DND-41 (cell line): ENCODE measurements at regions not wholly inside any gene's neighbourhood (a gene's known extent, or its start where the extent isn't known, plus 50 kb on each side); places are given as distances from the start of the nearest gene placed in this dataset.

Experiments
- ATAC-seq: fragments of 200-7000 bp; cut with Tn5 transposase; 3 replicates; pipeline ENCODE4 v1.9.1; 2021; ENCODE audit warnings: low read depth; ENCODE audit not compliant: insufficient read depth
- DNase-seq: peaks from one replicate; pipeline ENCODE4 v3.0.0-alpha.2; 2020
- H2AFZ ChIP-seq: 2 replicates; pipeline ENCODE4 v1.6.0; 2012; ENCODE audit warnings: low read depth, low read length
- H3K27ac ChIP-seq: 2 replicates; pipeline ENCODE4 v1.5.1; 2012; ENCODE audit warnings: low read length, inconsistent platforms
- H3K27me3 ChIP-seq: fragments of 200-600 bp; sonication (generic); 2 replicates; pipeline ENCODE4 v1.6.0; 2012; ENCODE audit warnings: low read length, mild to moderate bottlenecking, inconsistent platforms; ENCODE audit not compliant: insufficient read depth, poor library complexity
- H3K36me3 ChIP-seq: 2 replicates; pipeline ENCODE4 v1.5.1; 2012; ENCODE audit warnings: low read length, inconsistent platforms; ENCODE audit not compliant: insufficient read depth
- H3K4me1 ChIP-seq: 2 replicates; pipeline ENCODE4 v1.5.1; 2012; ENCODE audit warnings: mild to moderate bottlenecking, low read length; ENCODE audit not compliant: insufficient read depth
- H3K4me2 ChIP-seq: 2 replicates; pipeline ENCODE4 v1.6.0; 2012; ENCODE audit warnings: mild to moderate bottlenecking, moderate library complexity, low read length, inconsistent platforms; ENCODE audit not compliant: insufficient read depth
- H3K4me3 ChIP-seq, 2 experiments: fragments of 200-600 bp in 1 of 2; shearing (Covaris generic) in 1 of 2; 2 replicates each; pipeline ENCODE4 v1.5.1; 2012 to 2016; ENCODE audit warnings: inconsistent platforms in 2 of 2, low read length in 2 of 2, mild to moderate bottlenecking in 2 of 2, low read depth in 1 of 2, moderate library complexity in 1 of 2
- H3K79me2 ChIP-seq: 2 replicates; pipeline ENCODE4 v1.6.0; 2012; ENCODE audit warnings: low read length, inconsistent platforms; ENCODE audit not compliant: insufficient read depth
- H3K9ac ChIP-seq: 2 replicates; pipeline ENCODE4 v1.6.0; 2012; ENCODE audit warnings: low read depth, mild to moderate bottlenecking, inconsistent platforms, low read length, moderate library complexity
- H3K9me3 ChIP-seq: 2 replicates; pipeline ENCODE4 v1.5.1; 2012; ENCODE audit warnings: low read length, moderate library complexity, mild to moderate bottlenecking, inconsistent platforms; ENCODE audit not compliant: insufficient read depth, severe bottlenecking
- H4K20me1 ChIP-seq: 2 replicates; pipeline ENCODE4 v1.6.0; 2012; ENCODE audit warnings: low read length; ENCODE audit not compliant: insufficient read depth
- EZH2 ChIP-seq: IDR thresholded peaks from 3 replicates; pipeline ENCODE4 v1.6.1; 2012; ENCODE audit warnings: borderline replicate concordance, low read depth, mild to moderate bottlenecking, moderate library complexity, low read length, inconsistent platforms; ENCODE audit not compliant: severe bottlenecking
- TF ChIP-seq, protein P1 (sequence below): IDR thresholded peaks from 2 replicates; pipeline ENCODE4 v1.5.1; 2012; ENCODE audit warnings: borderline replicate concordance, low read length, moderate library complexity, mild to moderate bottlenecking; ENCODE audit not compliant: poor library complexity, severe bottlenecking; ENCODE audit errors: extremely low read depth

DNA sequence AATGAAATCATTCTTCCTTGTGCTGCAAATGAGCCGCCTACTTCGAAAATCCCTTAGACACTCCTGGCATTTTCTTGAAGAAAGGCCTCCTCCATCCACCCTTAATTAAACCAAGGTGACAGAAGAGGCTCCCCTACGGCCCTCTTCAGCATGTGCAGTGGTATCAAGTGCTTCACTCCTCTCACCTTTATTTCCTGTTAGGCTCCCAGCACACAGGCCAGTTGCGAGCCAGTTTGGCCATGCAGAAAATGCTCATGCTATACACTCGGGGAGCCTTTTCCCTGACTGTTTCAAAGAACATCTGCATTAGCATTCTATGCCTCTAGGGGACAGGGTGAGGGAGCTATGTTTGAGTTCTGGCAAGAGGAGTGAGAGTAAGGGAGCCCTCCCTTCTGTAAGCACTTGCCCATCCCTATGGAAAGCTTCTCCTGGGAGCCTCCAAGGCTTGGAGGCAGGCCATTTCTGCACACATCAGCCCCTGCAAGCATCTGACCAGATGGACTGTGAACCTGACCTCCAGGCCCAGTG is 291.5 kb downstream of the RPS29 start:
- no peaks in the 10 kb centered on the region for H4K20me1 ChIP-seq
- no peak overlapping the region for H3K4me3 ChIP-seq
- H3K9ac ChIP-seq, result no peak overlapping the region
- ATAC-seq (no peak), DNase-seq (no peak)
- H3K79me2 ChIP-seq, result no peaks in the 10 kb centered on the region
- H3K27me3 ChIP-seq, result peaks cover 3% of the 10 kb centered on the region
- H2AFZ ChIP-seq, result no peak overlapping the region
- H3K9me3 ChIP-seq, result no peaks in the 10 kb centered on the region
- no peak for TF ChIP-seq EZH2
- TF ChIP-seq, protein P1, sequence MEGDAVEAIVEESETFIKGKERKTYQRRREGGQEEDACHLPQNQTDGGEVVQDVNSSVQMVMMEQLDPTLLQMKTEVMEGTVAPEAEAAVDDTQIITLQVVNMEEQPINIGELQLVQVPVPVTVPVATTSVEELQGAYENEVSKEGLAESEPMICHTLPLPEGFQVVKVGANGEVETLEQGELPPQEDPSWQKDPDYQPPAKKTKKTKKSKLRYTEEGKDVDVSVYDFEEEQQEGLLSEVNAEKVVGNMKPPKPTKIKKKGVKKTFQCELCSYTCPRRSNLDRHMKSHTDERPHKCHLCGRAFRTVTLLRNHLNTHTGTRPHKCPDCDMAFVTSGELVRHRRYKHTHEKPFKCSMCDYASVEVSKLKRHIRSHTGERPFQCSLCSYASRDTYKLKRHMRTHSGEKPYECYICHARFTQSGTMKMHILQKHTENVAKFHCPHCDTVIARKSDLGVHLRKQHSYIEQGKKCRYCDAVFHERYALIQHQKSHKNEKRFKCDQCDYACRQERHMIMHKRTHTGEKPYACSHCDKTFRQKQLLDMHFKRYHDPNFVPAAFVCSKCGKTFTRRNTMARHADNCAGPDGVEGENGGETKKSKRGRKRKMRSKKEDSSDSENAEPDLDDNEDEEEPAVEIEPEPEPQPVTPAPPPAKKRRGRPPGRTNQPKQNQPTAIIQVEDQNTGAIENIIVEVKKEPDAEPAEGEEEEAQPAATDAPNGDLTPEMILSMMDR, result no peak
- no peak overlapping the region for H3K4me2 ChIP-seq
- no peak overlapping the region for H3K27ac ChIP-seq
- no peaks in the 10 kb centered on the region for H3K4me1 ChIP-seq
- H3K36me3 ChIP-seq, result no peaks in the 10 kb centered on the region

- H3K79me2 ChIP-seq, result no peaks in the 10 kb centered on the region
Observed at GRCh38 chr14:49287004-49287403, 299.2 kb downstream of the RPS29 start.

GRCh38 chr14:49286257-49286983 is 299.8 kb downstream of the RPS29 start:
- Histone ChIP-seq H3K36me3 (no peaks in the 10 kb centered on the region), H3K27ac (no peak overlapping the region), H4K20me1 (no peaks in the 10 kb centered on the region), H3K4me1 (no peaks in the 10 kb centered on the region), H2AFZ (no peak overlapping the region), H3K4me2 (no peak overlapping the region), H3K27me3 (peaks cover 4% of the 10 kb centered on the region), H3K9ac (no peak overlapping the region), H3K4me3 (no peak overlapping the region), H3K79me2 (no peaks in the 10 kb centered on the region), H3K9me3 (no peaks in the 10 kb centered on the region)
- ATAC-seq (no peak), DNase-seq (no peak)
- no peak for TF ChIP-seq EZH2
- TF ChIP-seq, protein P1, result no peak

More at GRCh38 chr14:49287004-49287403, 299.2 kb downstream of the RPS29 start:
- Histone ChIP-seq H3K36me3 (no peaks in the 10 kb centered on the region), H3K4me3 (no peak overlapping the region), H3K4me1 (no peaks in the 10 kb centered on the region), H2AFZ (no peak overlapping the region), H4K20me1 (no peaks in the 10 kb centered on the region), H3K9me3 (no peaks in the 10 kb centered on the region), H3K27me3 (peaks cover 4% of the 10 kb centered on the region), H3K27ac (no peak overlapping the region), H3K4me2 (no peak overlapping the region), H3K9ac (no peak overlapping the region)
- ATAC-seq (no peak), DNase-seq (no peak)
- TF ChIP-seq, protein P1, result no peak
- TF ChIP-seq EZH2, result no peak
